Fibroblast of lung (primary cell): ENCODE measurements at regions not wholly inside any gene's neighbourhood (a gene's known extent, or its start where the extent isn't known, plus 50 kb on each side); places are given as distances from the start of the nearest gene placed in this dataset.

Experiments
- CTCF ChIP-seq, 2 donors: IDR thresholded peaks in 1 of 2; conservative IDR thresholded peaks in 1 of 2; 1 replicate in 1 of 2; 2 replicates in 1 of 2; pipeline ENCODE4 v1.5.1; 2011 to 2012; ENCODE audit warnings: low read length in 2 of 2, control low read depth in 1 of 2, inconsistent platforms in 1 of 2, low read depth in 1 of 2, mild to moderate bottlenecking in 1 of 2
- EZH2 ChIP-seq: IDR thresholded peaks from 2 replicates; pipeline ENCODE4 v1.5.1; 2012; ENCODE audit warnings: low read length, control low read depth, mild to moderate bottlenecking; ENCODE audit errors: missing control alignments

GRCh38 chr7:41103331-41103730 is 599.6 kb downstream of the INHBA start:
- TF ChIP-seq CTCF (conservative IDR thresholded peaks at IDR 0.05 in 1 of 2, IDR thresholded peaks at IDR 0.05 in 1 of 2; ENCODE audit: low read depth in 1 of 2, low read length in 2 of 2) (no peak), EZH2 (no peak)
